IMR-90 (cell line): ENCODE measurements at regions not wholly inside any gene's neighbourhood (a gene's known extent, or its start where the extent isn't known, plus 50 kb on each side); places are given as distances from the start of the nearest gene placed in this dataset.

Experiments
- ATAC-seq: fragments of 200-7000 bp; cut with Tn5 transposase; 2 replicates; pipeline ENCODE4 v1.9.1; 2020; ENCODE audit warnings: low read depth, mild to moderate bottlenecking, moderate library complexity
- BruUV-seq: library from RNA; stranded (reverse); fragments of 400-500 nt; replicated peaks from 2 replicates; lab custom pipeline; 2021; lab: Mats Ljungman, UMichigan
- CTCF ChIA-PET: fragments of 300-600 bp; formaldehyde crosslinking; extraction: SDS; loops from one replicate; lab custom pipeline; 2021; ENCODE audit warnings: antibody characterized with exemption; lab: Yijun Ruan, JAX
- POLR2A ChIA-PET: fragments of 300-600 bp; sonication (Branson Sonifier 250); formaldehyde crosslinking; loops from one replicate; lab custom pipeline; 2022; ENCODE audit warnings: antibody characterized with exemption; ENCODE audit not compliant: unreplicated experiment; lab: Charles Lee
- DNase-seq: peaks from one replicate; pipeline ENCODE4 v3.0.0; 2013
- H2AFZ ChIP-seq: replicated peaks from 2 replicates; pipeline ENCODE3; 2013; ENCODE audit warnings: low read length, mild to moderate bottlenecking; ENCODE audit not compliant: poor library complexity
- H2AK5ac ChIP-seq: 2 replicates; pipeline ENCODE4 v1.6.1; 2013; ENCODE audit warnings: low read depth, low read length, inconsistent platforms
- H2AK9ac ChIP-seq: replicated peaks from 2 replicates; pipeline ENCODE3; 2013; ENCODE audit warnings: mild to moderate bottlenecking, low read depth, low read length, moderate library complexity; ENCODE audit not compliant: poor library complexity
- H2BK120ac ChIP-seq: 2 replicates; pipeline ENCODE4 v1.6.1; 2013; ENCODE audit warnings: low read depth, low read length, inconsistent platforms
- H2BK15ac ChIP-seq: 3 replicates; pipeline ENCODE4 v1.6.1; 2013; ENCODE audit warnings: low read depth, low read length, inconsistent platforms
- H2BK20ac ChIP-seq: 2 replicates; pipeline ENCODE4 v1.6.1; 2013; ENCODE audit warnings: low read depth, mild to moderate bottlenecking, inconsistent platforms, low read length, moderate library complexity
- H2BK5ac ChIP-seq: 2 replicates; pipeline ENCODE4 v1.6.1; 2013; ENCODE audit warnings: mild to moderate bottlenecking, low read depth, low read length, inconsistent platforms; ENCODE audit not compliant: poor library complexity, severe bottlenecking
- H3K14ac ChIP-seq: replicated peaks from 2 replicates; pipeline ENCODE4 v1.6.1; 2013; ENCODE audit warnings: low read depth, low read length, inconsistent platforms
- H3K18ac ChIP-seq: 2 replicates; pipeline ENCODE4 v1.6.1; 2013; ENCODE audit warnings: low read depth, low read length, control low read depth
- H3K23ac ChIP-seq: 2 replicates; pipeline ENCODE4 v1.6.1; 2013; ENCODE audit warnings: low read depth, low read length, inconsistent platforms
- H3K27ac ChIP-seq: 2 replicates; pipeline ENCODE4 v1.5.1; 2013; ENCODE audit warnings: mild to moderate bottlenecking, control low read depth, low read length; ENCODE audit not compliant: insufficient read depth
- H3K27me3 ChIP-seq: 2 replicates; pipeline ENCODE4 v1.6.1; 2013; ENCODE audit warnings: low read length; ENCODE audit not compliant: control insufficient read depth, insufficient read depth
- H3K36me3 ChIP-seq: 2 replicates; pipeline ENCODE4 v1.6.1; 2013; ENCODE audit warnings: low read length, mixed read lengths; ENCODE audit not compliant: control insufficient read depth, insufficient read depth
- H3K4ac ChIP-seq: 2 replicates; pipeline ENCODE4 v1.6.1; 2013; ENCODE audit warnings: low read depth, low read length, inconsistent platforms
- H3K4me1 ChIP-seq: 2 replicates; pipeline ENCODE4 v1.6.1; 2013; ENCODE audit warnings: low read length, mixed read lengths; ENCODE audit not compliant: control insufficient read depth, insufficient read depth
- H3K4me2 ChIP-seq: 2 replicates; pipeline ENCODE4 v1.6.1; 2013; ENCODE audit warnings: low read depth, mild to moderate bottlenecking, control low read depth, low read length, moderate library complexity
- H3K4me3 ChIP-seq: 2 replicates; pipeline ENCODE4 v1.5.1; 2013; ENCODE audit warnings: low read depth, mild to moderate bottlenecking, control low read depth, low read length, moderate library complexity; ENCODE audit not compliant: insufficient read depth
- H3K56ac ChIP-seq: 2 replicates; pipeline ENCODE4 v1.6.1; 2013; ENCODE audit warnings: low read length, inconsistent platforms; ENCODE audit not compliant: insufficient read depth; ENCODE audit errors: extremely low read depth
- H3K79me1 ChIP-seq, 2 experiments: 2 replicates each; pipeline ENCODE4 v1.6.1; 2013; ENCODE audit warnings: low read length in 2 of 2, inconsistent platforms in 1 of 2, low read depth in 1 of 2
- H3K9ac ChIP-seq: 2 replicates; pipeline ENCODE4 v1.6.1; 2013; ENCODE audit warnings: low read depth, low read length, control low read depth
- H3K9me1 ChIP-seq: 2 replicates; pipeline ENCODE4 v1.6.1; 2013; ENCODE audit warnings: low read length, inconsistent platforms; ENCODE audit not compliant: insufficient read depth
- H3K9me3 ChIP-seq: 2 replicates; pipeline ENCODE4 v1.6.1; 2013; ENCODE audit warnings: low read length; ENCODE audit not compliant: control insufficient read depth, insufficient read depth
- H4K20me1 ChIP-seq: 2 replicates; pipeline ENCODE4 v1.6.1; 2013; ENCODE audit warnings: low read length, inconsistent platforms; ENCODE audit not compliant: insufficient read depth
- H4K5ac ChIP-seq: 2 replicates; pipeline ENCODE4 v1.6.1; 2013; ENCODE audit warnings: mild to moderate bottlenecking, low read depth, low read length, control low read depth
- H4K8ac ChIP-seq, 2 experiments: 2 replicates each; pipeline ENCODE4 v1.6.1; 2013; ENCODE audit warnings: low read depth in 2 of 2, low read length in 2 of 2, control low read depth in 1 of 2, inconsistent platforms in 1 of 2
- H4K91ac ChIP-seq: 2 replicates; pipeline ENCODE4 v1.6.1; 2013; ENCODE audit warnings: low read depth, low read length, inconsistent platforms; ENCODE audit not compliant: insufficient read depth
- POLR2A ChIP-seq: IDR thresholded peaks from 2 replicates; pipeline ENCODE4 v1.6.1; 2012; ENCODE audit warnings: mild to moderate bottlenecking, low read depth, low read length
- WGBS, 2 experiments: methylation state at CpG; one replicate each; pipeline versions ENCODE4 v1.1.5 to v1.1.7; 2013; ENCODE audit warnings: missing lambda C conversion rate in 2 of 2; ENCODE audit not compliant: insufficient read length in 1 of 2; ENCODE audit errors: extremely low coverage in 2 of 2; 5-methylcytosine and 5-hydroxymethylcytosine counted together
- dilution Hi-C: fragments of 300-500 bp; cut with HindIII; formaldehyde crosslinking; loops from one replicate; pipeline ENCODE4 v1.14.3; 2018; ENCODE audit warnings: low sequenced_read_pairs; ENCODE audit not compliant: unreplicated experiment
- in situ Hi-C: fragments of 300-500 bp; cut with MboI; formaldehyde crosslinking; loops from 3 replicates; pipeline ENCODE4 v1.14.3; 2019; ENCODE audit warnings: low sequenced_read_pairs, inconsistent platforms, mixed read lengths
- intact Hi-C: fragments of 100-400 bp; cut with micrococcal nuclease; formaldehyde crosslinking; loops from 2 replicates; pipeline ENCODE4 v1.10.0; 2022

- Histone ChIP-seq H3K79me1 (no peaks in the 10 kb centered on the region), H3K36me3 (no peaks in the 10 kb centered on the region), H3K23ac (no peak overlapping the region), H2BK20ac (no peak overlapping the region), H2AK9ac (no peak overlapping the region), H4K20me1 (no peaks in the 10 kb centered on the region), H3K27ac (no peak overlapping the region), H2AK5ac (no peak overlapping the region), H4K5ac (no peak overlapping the region), H2BK15ac (no peak overlapping the region), H3K9me3 (peaks cover 4% of the 10 kb centered on the region), H3K4me2 (peak overlapping the region; percentile 38; the same call in 1 of the 2 replicates), H4K91ac (no peak overlapping the region), H3K27me3 (no peaks in the 10 kb centered on the region), H3K9ac (no peak overlapping the region), H2BK120ac (no peak overlapping the region), H3K18ac (no peak overlapping the region; the same call in 1 of the 2 replicates), H2BK5ac (no peak overlapping the region), H3K9me1 (peaks cover 5% of the 10 kb centered on the region; the same call in 1 of the 2 replicates), H3K4me1 (peaks cover 16% of the 10 kb centered on the region), H3K14ac (no peak overlapping the region), H3K56ac (no peak overlapping the region), H3K4ac (0 out of 2 replicates have a peak overlapping the region, but pooled peaks have one; percentile 18), H4K8ac (no peak overlapping the region), H2AFZ (peak overlapping the region; percentile 75), H3K4me3 (no peak overlapping the region)
- ATAC-seq (no peak), DNase-seq (no peak)
- WGBS, 2 experiments = no CpG with 5 or more reads among the region's 14 CpGs
- TF ChIP-seq POLR2A = no peak
- in situ Hi-C loops = no loop called here
- CTCF ChIA-PET = no interaction called here
- intact Hi-C loops = no loop called here
- dilution Hi-C loops = no loop called here
- POLR2A ChIA-PET = no interaction called here
- BruUV-seq = no TSS peak
Measured at GRCh38 chr3:197356275-197356674, 57.9 kb upstream of the DLG1 start.
